Suprapubic skin (tissue), 3 donors: ENCODE measurements at regions not wholly inside any gene's neighbourhood (a gene's known extent, or its start where the extent isn't known, plus 50 kb on each side); places are given as distances from the start of the nearest gene placed in this dataset.

Source experiments
- CTCF ChIP-seq, 2 donors: fragments of 200-600 bp in 1 of 2; fragments of 450-650 bp in 1 of 2; sonication (generic) in 1 of 2; IDR thresholded peaks; one replicate each; pipeline ENCODE4 v1.5.1; 2016 to 2019; ENCODE audit warnings: antibody characterized with exemption in 2 of 2, mild to moderate bottlenecking in 1 of 2, moderate library complexity in 1 of 2
- POLR2A ChIP-seq, 2 donors: fragments of 450-650 bp; IDR thresholded peaks; one replicate each; pipeline ENCODE4 v1.6.1; 2017; ENCODE audit warnings: antibody characterized with exemption in 2 of 2, mild to moderate bottlenecking in 2 of 2, moderate library complexity in 2 of 2

- TF ChIP-seq CTCF (IDR thresholded peaks at IDR 0.05) (no peak), POLR2A (IDR thresholded peaks at IDR 0.05) (no peak)
Measured at GRCh38 chr20:48076747-48077146, 291.5 kb upstream of the SULF2 start.
